ENCODE measurements at regions not wholly inside any gene's neighbourhood (a gene's known extent, or its start where the extent isn't known, plus 50 kb on each side); places are given as distances from the start of the nearest gene placed in this dataset.

DNA sequence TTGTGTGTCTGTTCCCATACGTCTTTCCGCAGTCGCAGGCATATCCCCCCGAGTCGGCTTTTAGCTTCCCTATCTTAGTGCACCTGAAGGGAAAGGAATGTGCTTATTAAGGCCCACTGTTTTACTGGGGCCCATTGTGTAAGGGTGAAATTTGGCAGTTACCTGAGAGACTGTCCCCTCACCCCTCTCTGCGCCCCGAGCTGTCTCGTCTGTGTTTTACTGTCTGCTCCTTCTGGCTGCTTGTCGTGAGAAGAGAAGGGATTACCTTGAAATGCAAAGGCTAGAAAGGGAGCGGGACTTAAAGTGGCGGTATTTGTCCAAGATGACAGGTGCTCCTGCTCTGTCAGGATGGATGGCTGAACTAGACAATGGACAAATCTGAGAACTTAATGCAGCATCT, 233.0 kb upstream of the POU1F1 start:
- ATAC-seq (ENCODE audit: insufficient read depth, low read depth) (no peak), DNase-seq (no peak)
- Histone ChIP-seq H3K27me3 (ENCODE audit: insufficient read depth, low read length, poor library complexity) (no peaks in the 10 kb centered on the region), H3K4me3 (ENCODE audit: low read depth in 1 of 2, low read length in 2 of 2) (no peak overlapping the region), H3K27ac (ENCODE audit: low read length) (no peak overlapping the region), H4K20me1 (ENCODE audit: insufficient read depth, low read length) (no peaks in the 10 kb centered on the region), H3K36me3 (ENCODE audit: insufficient read depth, low read length) (no peaks in the 10 kb centered on the region), H3K4me1 (ENCODE audit: insufficient read depth, low read length) (no peaks in the 10 kb centered on the region), H3K4me2 (ENCODE audit: insufficient read depth, low read length) (no peak overlapping the region), H3K79me2 (ENCODE audit: insufficient read depth, low read length) (no peaks in the 10 kb centered on the region), H3K9ac (ENCODE audit: low read depth, low read length) (no peak overlapping the region), H2AFZ (ENCODE audit: low read depth, low read length) (no peak overlapping the region), H3K9me3 (ENCODE audit: insufficient read depth, low read length, severe bottlenecking) (no peaks in the 10 kb centered on the region)
- TF ChIP-seq EZH2 (IDR thresholded peaks at IDR 0.05; ENCODE audit: borderline replicate concordance, low read depth, low read length, severe bottlenecking) = no peak
- TF ChIP-seq, protein P1, sequence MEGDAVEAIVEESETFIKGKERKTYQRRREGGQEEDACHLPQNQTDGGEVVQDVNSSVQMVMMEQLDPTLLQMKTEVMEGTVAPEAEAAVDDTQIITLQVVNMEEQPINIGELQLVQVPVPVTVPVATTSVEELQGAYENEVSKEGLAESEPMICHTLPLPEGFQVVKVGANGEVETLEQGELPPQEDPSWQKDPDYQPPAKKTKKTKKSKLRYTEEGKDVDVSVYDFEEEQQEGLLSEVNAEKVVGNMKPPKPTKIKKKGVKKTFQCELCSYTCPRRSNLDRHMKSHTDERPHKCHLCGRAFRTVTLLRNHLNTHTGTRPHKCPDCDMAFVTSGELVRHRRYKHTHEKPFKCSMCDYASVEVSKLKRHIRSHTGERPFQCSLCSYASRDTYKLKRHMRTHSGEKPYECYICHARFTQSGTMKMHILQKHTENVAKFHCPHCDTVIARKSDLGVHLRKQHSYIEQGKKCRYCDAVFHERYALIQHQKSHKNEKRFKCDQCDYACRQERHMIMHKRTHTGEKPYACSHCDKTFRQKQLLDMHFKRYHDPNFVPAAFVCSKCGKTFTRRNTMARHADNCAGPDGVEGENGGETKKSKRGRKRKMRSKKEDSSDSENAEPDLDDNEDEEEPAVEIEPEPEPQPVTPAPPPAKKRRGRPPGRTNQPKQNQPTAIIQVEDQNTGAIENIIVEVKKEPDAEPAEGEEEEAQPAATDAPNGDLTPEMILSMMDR (IDR thresholded peaks at IDR 0.05; ENCODE audit: borderline replicate concordance, extremely low read depth, low read length, poor library complexity, severe bottlenecking) = no peak

DNA sequence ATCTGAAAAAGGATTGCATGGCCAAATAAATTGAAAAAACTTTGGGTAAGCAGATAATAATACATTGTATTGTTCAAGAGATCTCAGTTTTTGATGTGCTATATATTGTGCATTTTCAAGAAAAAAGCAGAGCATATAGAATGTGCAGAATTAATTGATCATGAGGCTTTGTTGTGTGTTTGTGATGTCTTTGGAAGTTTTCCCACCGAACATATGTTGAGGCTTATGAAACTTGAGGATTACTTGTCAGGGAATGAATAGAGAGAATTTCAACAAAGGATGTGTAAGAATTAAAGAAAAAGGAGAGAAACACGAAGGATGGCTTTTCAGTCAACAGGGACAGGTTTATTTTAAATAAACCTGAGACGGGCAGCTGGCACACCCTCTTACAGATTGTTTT, 232.5 kb upstream of the POU1F1 start:
- H3K9ac ChIP-seq (ENCODE audit: low read depth, low read length) = no peak overlapping the region
- DNase-seq (no peak), ATAC-seq (ENCODE audit: insufficient read depth, low read depth) (no peak)
- no peaks in the 10 kb centered on the region for H4K20me1 ChIP-seq (ENCODE audit: insufficient read depth, low read length)
- no peaks in the 10 kb centered on the region for H3K4me1 ChIP-seq (ENCODE audit: insufficient read depth, low read length)
- no peaks in the 10 kb centered on the region for H3K9me3 ChIP-seq (ENCODE audit: insufficient read depth, low read length, severe bottlenecking)
- no peaks in the 10 kb centered on the region for H3K79me2 ChIP-seq (ENCODE audit: insufficient read depth, low read length)
- H3K36me3 ChIP-seq (ENCODE audit: insufficient read depth, low read length) = no peaks in the 10 kb centered on the region
- H3K27ac ChIP-seq (ENCODE audit: low read length) = no peak overlapping the region
- no peak for TF ChIP-seq EZH2 (IDR thresholded peaks at IDR 0.05; ENCODE audit: borderline replicate concordance, low read depth, low read length, severe bottlenecking)
- TF ChIP-seq, protein P1 (IDR thresholded peaks at IDR 0.05; ENCODE audit: borderline replicate concordance, extremely low read depth, low read length, poor library complexity, severe bottlenecking) = no peak
- no peak overlapping the region for H2AFZ ChIP-seq (ENCODE audit: low read depth, low read length)
- no peak overlapping the region for H3K4me3 ChIP-seq (ENCODE audit: low read depth in 1 of 2, low read length in 2 of 2)
- no peak overlapping the region for H3K4me2 ChIP-seq (ENCODE audit: insufficient read depth, low read length)
- no peaks in the 10 kb centered on the region for H3K27me3 ChIP-seq (ENCODE audit: insufficient read depth, low read length, poor library complexity)

DNA sequence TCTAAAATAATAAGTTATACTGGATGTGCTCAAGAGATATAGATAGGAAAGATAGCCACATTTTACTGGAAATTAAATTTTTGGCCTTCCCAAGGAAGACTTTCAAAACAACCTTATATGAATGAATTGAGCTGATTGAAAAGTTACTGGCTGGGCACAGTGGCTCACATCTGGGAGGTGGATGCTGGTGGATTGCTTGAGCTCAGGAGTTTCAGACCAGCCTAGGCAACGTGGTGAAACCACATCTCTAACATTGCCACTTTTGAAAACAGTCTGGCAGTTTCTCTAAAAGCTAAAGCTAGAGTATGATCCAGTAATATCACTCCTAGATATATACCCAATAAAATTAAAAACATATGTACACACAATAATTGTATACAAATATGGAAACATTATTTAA, 231.4 kb upstream of the POU1F1 start:
- ATAC-seq (ENCODE audit: insufficient read depth, low read depth) = no peak
- Histone ChIP-seq H3K4me2 (ENCODE audit: insufficient read depth, low read length) (no peak overlapping the region), H3K27me3 (ENCODE audit: insufficient read depth, low read length, poor library complexity) (no peaks in the 10 kb centered on the region), H3K36me3 (ENCODE audit: insufficient read depth, low read length) (no peaks in the 10 kb centered on the region), H4K20me1 (ENCODE audit: insufficient read depth, low read length) (no peaks in the 10 kb centered on the region), H2AFZ (ENCODE audit: low read depth, low read length) (no peak overlapping the region), H3K9me3 (ENCODE audit: insufficient read depth, low read length, severe bottlenecking) (no peaks in the 10 kb centered on the region), H3K4me3 (ENCODE audit: low read depth in 1 of 2, low read length in 2 of 2) (no peak overlapping the region), H3K9ac (ENCODE audit: low read depth, low read length) (no peak overlapping the region), H3K4me1 (ENCODE audit: insufficient read depth, low read length) (no peaks in the 10 kb centered on the region), H3K79me2 (ENCODE audit: insufficient read depth, low read length) (no peaks in the 10 kb centered on the region), H3K27ac (ENCODE audit: low read length) (no peak overlapping the region)
- no peak for TF ChIP-seq EZH2 (IDR thresholded peaks at IDR 0.05; ENCODE audit: borderline replicate concordance, low read depth, low read length, severe bottlenecking)
- TF ChIP-seq, protein P1 (IDR thresholded peaks at IDR 0.05; ENCODE audit: borderline replicate concordance, extremely low read depth, low read length, poor library complexity, severe bottlenecking) = no peak
- DNase-seq = no peak

Measured in DND-41 (cell line).